SH-SY5Y (cell line): ENCODE measurements at regions not wholly inside any gene's neighbourhood (a gene's known extent, or its start where the extent isn't known, plus 50 kb on each side); places are given as distances from the start of the nearest gene placed in this dataset.

Experiments used
- GATA2 ChIP-seq: IDR thresholded peaks from 2 replicates; pipeline ENCODE4 v1.6.1; 2011; ENCODE audit warnings: mild to moderate bottlenecking, low read depth, low read length
- GATA3 ChIP-seq: IDR thresholded peaks from 2 replicates; pipeline ENCODE4 v1.6.1; 2011; ENCODE audit warnings: low read depth, mild to moderate bottlenecking, low read length, moderate library complexity

GRCh38 chrX:20431486-20431885, 164.8 kb upstream of the RPS6KA3 start:
- TF ChIP-seq GATA2 = no peak
- TF ChIP-seq GATA3 = no peak
